Heart left ventricle (tissue), 13 donors: ENCODE measurements at regions not wholly inside any gene's neighbourhood (a gene's known extent, or its start where the extent isn't known, plus 50 kb on each side); places are given as distances from the start of the nearest gene placed in this dataset.

ENCODE experiments used
- POLR2A ChIP-seq, 2 donors: fragments of 450-650 bp; IDR thresholded peaks; one replicate each; pipeline ENCODE4 v1.6.1; 2017; ENCODE audit warnings: antibody characterized with exemption in 2 of 2, mild to moderate bottlenecking in 2 of 2, moderate library complexity in 2 of 2
- TF ChIP-seq, protein P1 (sequence below), 12 donors: fragments of 200-600 bp; sonication (generic) in 4 of 12; IDR thresholded peaks; one replicate each; pipeline versions ENCODE4 v1.5.0 to v1.8.0; 2018 to 2022; ENCODE audit warnings: antibody characterized with exemption in 12 of 12, mild to moderate bottlenecking in 5 of 12
- donor health status: ischemic (EF 13 %, LVEDD 7.1; RV severe dilation, severe dysfunction).
- donor health status: DM: no; HTN: yes; CAD: no.
- donor health status: DM: no; HTN: no; CAD: no.
- donor health status: ischemic (EF 25% LVEDD 6.9; RV normal size, moderate dysfunction).
- donor health status: ischemic (EF 25% LVEDD 5.7; RV mildly dilated, moderate dysfunction).
- donor health status: ischemic (EF 35%, LVEDD 5.7; RV mildly dilated, moderate dysfunction).
- donor health status: nonischemic (EF 11% LVEDD 7.7; RV severe dilation, severe dysfunction).
- donor health status: DM: yes; HTN: yes; CAD: no.
- donor health status: PGD.
- donor health status: ischemic (EF 29% LVEDD 5.4; RV normal size, mild dysfunction).
- donor health status: nonischemic (EF 23%, LVEDD 6.1; RV moderate dilation, normal function).

DNA sequence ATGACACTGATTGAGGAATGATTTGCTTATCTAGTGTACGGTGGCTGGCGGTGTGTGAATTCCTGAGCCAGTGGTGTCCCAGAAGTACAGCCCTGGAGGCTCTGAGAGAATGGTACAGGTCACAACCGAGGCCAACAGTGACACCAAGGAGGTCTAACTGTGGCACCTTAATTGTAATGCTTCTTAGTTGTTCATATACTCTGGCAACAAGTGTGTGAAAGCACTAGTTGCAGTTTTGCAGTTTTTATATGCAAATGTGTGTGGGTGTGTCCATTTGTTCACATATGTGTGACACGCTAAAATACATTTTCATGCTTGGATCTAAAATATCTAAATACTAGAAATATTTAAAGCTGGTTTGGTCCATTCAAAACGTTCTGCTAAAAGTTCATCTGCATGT lies 185.3 kb upstream of the FMN2 start:
- TF ChIP-seq, protein P1, sequence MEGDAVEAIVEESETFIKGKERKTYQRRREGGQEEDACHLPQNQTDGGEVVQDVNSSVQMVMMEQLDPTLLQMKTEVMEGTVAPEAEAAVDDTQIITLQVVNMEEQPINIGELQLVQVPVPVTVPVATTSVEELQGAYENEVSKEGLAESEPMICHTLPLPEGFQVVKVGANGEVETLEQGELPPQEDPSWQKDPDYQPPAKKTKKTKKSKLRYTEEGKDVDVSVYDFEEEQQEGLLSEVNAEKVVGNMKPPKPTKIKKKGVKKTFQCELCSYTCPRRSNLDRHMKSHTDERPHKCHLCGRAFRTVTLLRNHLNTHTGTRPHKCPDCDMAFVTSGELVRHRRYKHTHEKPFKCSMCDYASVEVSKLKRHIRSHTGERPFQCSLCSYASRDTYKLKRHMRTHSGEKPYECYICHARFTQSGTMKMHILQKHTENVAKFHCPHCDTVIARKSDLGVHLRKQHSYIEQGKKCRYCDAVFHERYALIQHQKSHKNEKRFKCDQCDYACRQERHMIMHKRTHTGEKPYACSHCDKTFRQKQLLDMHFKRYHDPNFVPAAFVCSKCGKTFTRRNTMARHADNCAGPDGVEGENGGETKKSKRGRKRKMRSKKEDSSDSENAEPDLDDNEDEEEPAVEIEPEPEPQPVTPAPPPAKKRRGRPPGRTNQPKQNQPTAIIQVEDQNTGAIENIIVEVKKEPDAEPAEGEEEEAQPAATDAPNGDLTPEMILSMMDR (IDR thresholded peaks at IDR 0.05): no peak
- no peak for TF ChIP-seq POLR2A (IDR thresholded peaks at IDR 0.05)
